HG03139 (cell line): ENCODE measurements at regions not wholly inside any gene's neighbourhood (a gene's known extent, or its start where the extent isn't known, plus 50 kb on each side); places are given as distances from the start of the nearest gene placed in this dataset.
"Not testable (repeated sequence)": the region's sequence is repeated elsewhere in the genome, so short reads cannot be mapped to it uniquely, and the experiment has no call there.

Experiments
- ATAC-seq: cut with Tn5 transposase; IDR thresholded peaks from one replicate; pipeline ENCODE4 v1.9.1; 2021; ENCODE audit not compliant: unreplicated experiment

- ATAC-seq: not testable (repeated sequence)
Measured at GRCh38 chr3:107909583-107909982, 181.2 kb downstream of the CD47 start.

GRCh38 chr3:107907996-107908395 is 182.8 kb downstream of the CD47 start:
- no peak for ATAC-seq

GRCh38 chr3:107904536-107905066 is 186.2 kb downstream of the CD47 start:
- ATAC-seq: no peak

- no peak for ATAC-seq
Measured at GRCh38 chr3:107899990-107900651, 190.7 kb downstream of the CD47 start.

GRCh38 chr3:107897471-107898061 is 193.3 kb downstream of the CD47 start:
- ATAC-seq: no peak

GRCh38 chr3:107894998-107895397 is 195.8 kb downstream of the CD47 start:
- no peak for ATAC-seq

- no peak for ATAC-seq
Measured at GRCh38 chr3:107892955-107893624, 197.7 kb downstream of the CD47 start.

GRCh38 chr3:107884719-107885460 is 205.9 kb downstream of the CD47 start:
- ATAC-seq: no peak

- ATAC-seq: no peak
Measured at GRCh38 chr3:107884028-107884427, 206.8 kb downstream of the CD47 start.

- ATAC-seq: no peak
Measured at GRCh38 chr3:107882881-107883280, 207.9 kb downstream of the CD47 start.

GRCh38 chr3:107882261-107882660 is 208.6 kb downstream of the CD47 start:
- no peak for ATAC-seq

GRCh38 chr3:107881509-107881908 is 209.3 kb downstream of the CD47 start:
- no peak for ATAC-seq

- no peak for ATAC-seq
Measured at GRCh38 chr3:107880702-107881101, 210.1 kb downstream of the CD47 start.

- no peak for ATAC-seq
Measured at GRCh38 chr3:107877936-107878335, 212.9 kb downstream of the CD47 start.

GRCh38 chr3:107870943-107871638 is 219.7 kb downstream of the CD47 start:
- no peak for ATAC-seq

- no peak for ATAC-seq
Measured at GRCh38 chr3:107870096-107870495, 220.7 kb downstream of the CD47 start.

- no peak for ATAC-seq
Measured at GRCh38 chr3:107868449-107868848, 222.4 kb downstream of the CD47 start.

GRCh38 chr3:107861904-107862303 is 228.9 kb downstream of the CD47 start:
- ATAC-seq: peak; percentile 91

GRCh38 chr3:107861422-107861821 is 229.4 kb downstream of the CD47 start:
- no peak for ATAC-seq
